ENCODE measurements at regions not wholly inside any gene's neighbourhood (a gene's known extent, or its start where the extent isn't known, plus 50 kb on each side); places are given as distances from the start of the nearest gene placed in this dataset.

- in situ Hi-C loops (cut with HindIII; ENCODE audit: low pct_ligation_motif_present, low sequenced_read_pairs) = no loop called here
- H3K27ac ChIP-seq = no peak overlapping the region
- DNase-seq = no peak
Observed at GRCh38 chr5:3161672-3162071, 410.2 kb upstream of the IRX2 start.

GRCh38 chr5:3157214-3157613 lies 405.7 kb upstream of the IRX2 start:
- Histone ChIP-seq H3K36me3 (replicated peaks) (no peaks in the 10 kb centered on the region), H3K4me3 (ENCODE audit: low read depth, low read length) (no peak overlapping the region), H3K27me3 (replicated peaks) (no peaks in the 10 kb centered on the region), H3K27ac (no peak overlapping the region)
- no peak for TF ChIP-seq CTCF (IDR thresholded peaks at IDR 0.05; ENCODE audit: low read depth, low read length, missing control alignments)
- DNase-seq = no peak
- in situ Hi-C loops (cut with HindIII; ENCODE audit: low pct_ligation_motif_present, low sequenced_read_pairs) = no loop called here

More at GRCh38 chr5:3161672-3162071, 410.2 kb upstream of the IRX2 start:
- Histone ChIP-seq H3K36me3 (replicated peaks) (no peaks in the 10 kb centered on the region), H3K4me3 (ENCODE audit: low read depth, low read length) (no peak overlapping the region), H3K27me3 (replicated peaks) (no peaks in the 10 kb centered on the region)
- no peak for TF ChIP-seq CTCF (IDR thresholded peaks at IDR 0.05; ENCODE audit: low read depth, low read length, missing control alignments)

- in situ Hi-C loops (cut with HindIII; ENCODE audit: low pct_ligation_motif_present, low sequenced_read_pairs) = no loop called here
- Histone ChIP-seq H3K4me3 (ENCODE audit: low read depth, low read length) (no peak overlapping the region), H3K36me3 (replicated peaks) (no peaks in the 10 kb centered on the region), H3K27ac (no peak overlapping the region), H3K27me3 (replicated peaks) (no peaks in the 10 kb centered on the region)
- TF ChIP-seq CTCF (IDR thresholded peaks at IDR 0.05; ENCODE audit: low read depth, low read length, missing control alignments) = no peak
- DNase-seq = no peak
Observed at GRCh38 chr5:3155717-3156116, 404.2 kb upstream of the IRX2 start.

- in situ Hi-C loops (cut with HindIII; ENCODE audit: low pct_ligation_motif_present, low sequenced_read_pairs) = no loop called here
- no peak for TF ChIP-seq CTCF (IDR thresholded peaks at IDR 0.05; ENCODE audit: low read depth, low read length, missing control alignments)
- no peaks in the 10 kb centered on the region for H3K36me3 ChIP-seq (replicated peaks)
- no peak overlapping the region for H3K4me3 ChIP-seq (ENCODE audit: low read depth, low read length)
- H3K27ac ChIP-seq = no peak overlapping the region
- no peak for DNase-seq
- no peaks in the 10 kb centered on the region for H3K27me3 ChIP-seq (replicated peaks)
Observed at GRCh38 chr5:3155046-3155445, 403.6 kb upstream of the IRX2 start.

GRCh38 chr5:3153906-3154305 lies 402.4 kb upstream of the IRX2 start:
- H3K27me3 ChIP-seq (replicated peaks) = no peaks in the 10 kb centered on the region
- no peak for TF ChIP-seq CTCF (IDR thresholded peaks at IDR 0.05; ENCODE audit: low read depth, low read length, missing control alignments)
- no peaks in the 10 kb centered on the region for H3K36me3 ChIP-seq (replicated peaks)
- H3K27ac ChIP-seq = no peak overlapping the region
- H3K4me3 ChIP-seq (ENCODE audit: low read depth, low read length) = no peak overlapping the region
- no peak for DNase-seq
- in situ Hi-C loops (cut with HindIII; ENCODE audit: low pct_ligation_motif_present, low sequenced_read_pairs) = no loop called here

GRCh38 chr5:3153226-3153858 lies 401.9 kb upstream of the IRX2 start:
- H3K27ac ChIP-seq = no peak overlapping the region
- no peak for TF ChIP-seq CTCF (IDR thresholded peaks at IDR 0.05; ENCODE audit: low read depth, low read length, missing control alignments)
- in situ Hi-C loops (cut with HindIII; ENCODE audit: low pct_ligation_motif_present, low sequenced_read_pairs) = no loop called here

More at GRCh38 chr5:3153226-3153858, 401.9 kb upstream of the IRX2 start:
- H3K27me3 ChIP-seq (replicated peaks) = no peaks in the 10 kb centered on the region
- no peak overlapping the region for H3K4me3 ChIP-seq (ENCODE audit: low read depth, low read length)
- H3K36me3 ChIP-seq (replicated peaks) = no peaks in the 10 kb centered on the region
- DNase-seq = no peak
